ENCODE measurements at regions not wholly inside any gene's neighbourhood (a gene's known extent, or its start where the extent isn't known, plus 50 kb on each side); places are given as distances from the start of the nearest gene placed in this dataset.

GRCh38 chr12:5096241-5096924, 52.7 kb downstream of the KCNA5 start:
- ATAC-seq (ENCODE audit: insufficient number of reproducible peaks, low FRiP score, low read depth) (no peak), DNase-seq (ENCODE audit: low spot score) (no peak)
- H3K9me3 ChIP-seq = no peaks in the 10 kb centered on the region
- no peak overlapping the region for H3K27ac ChIP-seq
- H3K36me3 ChIP-seq = no peaks in the 10 kb centered on the region
- TF ChIP-seq CTCF (IDR thresholded peaks at IDR 0.05) = no peak
- H3K4me3 ChIP-seq = no peak overlapping the region
- H3K4me1 ChIP-seq (ENCODE audit: control insufficient read depth in 1 of 2, low read depth in 2 of 2) = no peaks in the 10 kb centered on the region
- H3K27me3 ChIP-seq (replicated peaks; ENCODE audit: insufficient read depth) = no peaks in the 10 kb centered on the region

GRCh38 chr12:5097786-5098185, 54.1 kb downstream of the KCNA5 start:
- Histone ChIP-seq H3K9me3 (no peaks in the 10 kb centered on the region), H3K36me3 (no peaks in the 10 kb centered on the region), H3K4me3 (no peak overlapping the region), H3K27ac (no peak overlapping the region), H3K4me1 (ENCODE audit: control insufficient read depth in 1 of 2, low read depth in 2 of 2) (no peaks in the 10 kb centered on the region), H3K27me3 (replicated peaks; ENCODE audit: insufficient read depth) (no peaks in the 10 kb centered on the region)
- no peak for ATAC-seq (ENCODE audit: insufficient number of reproducible peaks, low FRiP score, low read depth)
- DNase-seq (ENCODE audit: low spot score) = no peak
- no peak for TF ChIP-seq CTCF (IDR thresholded peaks at IDR 0.05)

- Histone ChIP-seq H3K4me3 (no peak overlapping the region), H3K36me3 (no peaks in the 10 kb centered on the region), H3K27me3 (replicated peaks; ENCODE audit: insufficient read depth) (no peaks in the 10 kb centered on the region), H3K27ac (no peak overlapping the region), H3K4me1 (ENCODE audit: control insufficient read depth in 1 of 2, low read depth in 2 of 2) (no peaks in the 10 kb centered on the region), H3K9me3 (no peaks in the 10 kb centered on the region)
- ATAC-seq (ENCODE audit: insufficient number of reproducible peaks, low FRiP score, low read depth) (no peak), DNase-seq (ENCODE audit: low spot score) (no peak)
- no peak for TF ChIP-seq CTCF (IDR thresholded peaks at IDR 0.05)
Observed at GRCh38 chr12:5099136-5099535, 55.5 kb downstream of the KCNA5 start.

- no peak for TF ChIP-seq CTCF (IDR thresholded peaks at IDR 0.05)
- H3K9me3 ChIP-seq = no peaks in the 10 kb centered on the region
- ATAC-seq (ENCODE audit: insufficient number of reproducible peaks, low FRiP score, low read depth) (no peak), DNase-seq (ENCODE audit: low spot score) (no peak)
- H3K4me3 ChIP-seq = no peak overlapping the region
- peaks cover 0 to 3% of the 10 kb centered on the region in 2 donors for H3K4me1 ChIP-seq (ENCODE audit: control insufficient read depth in 1 of 2, low read depth in 2 of 2)
- no peaks in the 10 kb centered on the region for H3K36me3 ChIP-seq
- H3K27ac ChIP-seq = no peak overlapping the region
- H3K27me3 ChIP-seq (replicated peaks; ENCODE audit: insufficient read depth) = no peaks in the 10 kb centered on the region
Observed at GRCh38 chr12:5099591-5099990, 55.9 kb downstream of the KCNA5 start.

GRCh38 chr12:5101686-5102085, 58.0 kb downstream of the KCNA5 start:
- TF ChIP-seq CTCF (IDR thresholded peaks at IDR 0.05) = no peak
- DNase-seq (ENCODE audit: low spot score) (no peak), ATAC-seq (ENCODE audit: insufficient number of reproducible peaks, low FRiP score, low read depth) (no peak)
- H3K27me3 ChIP-seq (replicated peaks; ENCODE audit: insufficient read depth) = no peaks in the 10 kb centered on the region
- H3K4me1 ChIP-seq (ENCODE audit: control insufficient read depth in 1 of 2, low read depth in 2 of 2) = peaks cover 0 to 7% of the 10 kb centered on the region in 2 donors
- H3K27ac ChIP-seq = no peak overlapping the region
- no peaks in the 10 kb centered on the region for H3K9me3 ChIP-seq
- H3K36me3 ChIP-seq = no peaks in the 10 kb centered on the region
- H3K4me3 ChIP-seq = no peak overlapping the region

Measured in thoracic aorta (tissue), 2 donors.